CD4-positive, alpha-beta memory T cell (primary cell): ENCODE measurements at regions not wholly inside any gene's neighbourhood (a gene's known extent, or its start where the extent isn't known, plus 50 kb on each side); places are given as distances from the start of the nearest gene placed in this dataset.

Source experiments
- CTCF ChIA-PET: fragments of 350-600 bp; sonication (Branson Sonifier 250); formaldehyde crosslinking; loops from one replicate; lab custom pipeline; 2021; ENCODE audit warnings: inconsistent platforms; ENCODE audit not compliant: partially characterized antibody; lab: Charles Lee
- POLR2A ChIA-PET: fragments of 350-600 bp; sonication (Branson Sonifier 250); formaldehyde crosslinking; loops from one replicate; lab custom pipeline; 2021; ENCODE audit not compliant: partially characterized antibody; lab: Charles Lee
- DNase-seq, 5 donors: peaks; one replicate each; pipeline versions ENCODE4 v3.0.0 to v3.0.0-alpha.2; 2020 to 2022; ENCODE audit warnings: mixed read lengths in 1 of 5
- H3K27ac ChIP-seq: one replicate; pipeline ENCODE4 v1.7.0; 2013; ENCODE audit warnings: low read depth, low read length
- H3K27me3 ChIP-seq: 2 replicates; pipeline ENCODE4 v1.7.0; 2013; ENCODE audit warnings: mild to moderate bottlenecking, low read length, moderate library complexity; ENCODE audit not compliant: insufficient read depth
- H3K36me3 ChIP-seq: 2 replicates; pipeline ENCODE4 v1.7.0; 2013; ENCODE audit warnings: mild to moderate bottlenecking, low read length, moderate library complexity; ENCODE audit not compliant: insufficient read depth
- H3K4me1 ChIP-seq: 2 replicates; pipeline ENCODE4 v1.7.0; 2013; ENCODE audit warnings: mild to moderate bottlenecking, low read length, moderate library complexity; ENCODE audit not compliant: insufficient read depth
- H3K4me3 ChIP-seq, 2 donors: one replicate each; pipeline ENCODE4 v1.7.0; 2013; ENCODE audit warnings: low read length in 2 of 2, mild to moderate bottlenecking in 1 of 2
- H3K9me3 ChIP-seq, 2 donors: one replicate each; pipeline ENCODE4 v1.7.0; 2013; ENCODE audit warnings: low read length in 2 of 2, control low read depth in 1 of 2; ENCODE audit not compliant: control insufficient read depth in 1 of 2
- H3K27ac Mint-ChIP-seq, 7 donors: one replicate each; pipeline ENCODE4 v1.8.0; 2020 to 2021; ENCODE audit warnings: mixed read lengths in 7 of 7, mild to moderate bottlenecking in 6 of 7, inconsistent platforms in 3 of 7, moderate library complexity in 3 of 7
- H3K27me3 Mint-ChIP-seq, 2 donors: one replicate each; pipeline ENCODE4 v1.8.0; 2020 to 2021; ENCODE audit warnings: mixed read lengths in 2 of 2
- H3K36me3 Mint-ChIP-seq, 2 donors: one replicate each; pipeline ENCODE4 v1.8.0; 2020 to 2021; ENCODE audit warnings: mixed read lengths in 2 of 2, inconsistent platforms in 1 of 2, mild to moderate bottlenecking in 1 of 2
- H3K4me1 Mint-ChIP-seq, 4 donors: one replicate each; pipeline ENCODE4 v1.8.0; 2020 to 2021; ENCODE audit warnings: mixed read lengths in 4 of 4, mild to moderate bottlenecking in 1 of 4
- H3K4me3 Mint-ChIP-seq, 8 donors: one replicate each; pipeline ENCODE4 v1.8.0; 2020 to 2021; ENCODE audit warnings: mixed read lengths in 8 of 8, mild to moderate bottlenecking in 7 of 8, moderate library complexity in 6 of 8, inconsistent platforms in 3 of 8
- H3K9me3 Mint-ChIP-seq, 8 donors: one replicate each; pipeline ENCODE4 v1.8.0; 2020 to 2021; ENCODE audit warnings: mixed read lengths in 8 of 8, mild to moderate bottlenecking in 5 of 8, inconsistent platforms in 3 of 8, moderate library complexity in 1 of 8
- intact Hi-C: fragments of 100-400 bp; cut with micrococcal nuclease; formaldehyde crosslinking; loops from one replicate; pipeline ENCODE4 v1.15.1; 2023

GRCh38 chr1:177848577-177848976 is 121.3 kb downstream of the SEC16B start:
- Histone ChIP-seq H3K36me3 (no peaks in the 10 kb centered on the region), H3K9me3 (no peaks in the 10 kb centered on the region), H3K27me3 (no peaks in the 10 kb centered on the region), H3K4me3 (no peak overlapping the region), H3K4me1 (no peaks in the 10 kb centered on the region), H3K27ac (no peak overlapping the region)
- H3K4me3 Mint-ChIP-seq, result no peak overlapping the region
- ChIA-PET POLR2A (no interaction called here), CTCF (no interaction called here)
- no peaks in the 10 kb centered on the region for H3K27me3 Mint-ChIP-seq
- peaks cover 0 to 14% (median 0%) of the 10 kb centered on the region in 8 donors for H3K9me3 Mint-ChIP-seq
- H3K4me1 Mint-ChIP-seq, result no peaks in the 10 kb centered on the region
- no peak overlapping the region for H3K27ac Mint-ChIP-seq
- no peak for DNase-seq
- no peaks in the 10 kb centered on the region for H3K36me3 Mint-ChIP-seq
- intact Hi-C loops, result no loop called here

- H3K27me3 Mint-ChIP-seq, result no peaks in the 10 kb centered on the region
- no peak overlapping the region for H3K4me3 Mint-ChIP-seq
- Histone ChIP-seq H3K9me3 (no peaks in the 10 kb centered on the region), H3K36me3 (no peaks in the 10 kb centered on the region), H3K4me1 (no peaks in the 10 kb centered on the region), H3K27ac (no peak overlapping the region), H3K4me3 (no peak overlapping the region), H3K27me3 (no peaks in the 10 kb centered on the region)
- H3K36me3 Mint-ChIP-seq, result no peaks in the 10 kb centered on the region
- ChIA-PET CTCF (no interaction called here), POLR2A (no interaction called here)
- intact Hi-C loops, result no loop called here
- no peak for DNase-seq
- H3K27ac Mint-ChIP-seq, result no peak overlapping the region
- peaks cover 0 to 12% (median 3%) of the 10 kb centered on the region in 8 donors for H3K9me3 Mint-ChIP-seq
- no peaks in the 10 kb centered on the region for H3K4me1 Mint-ChIP-seq
Observed at GRCh38 chr1:177847843-177848242, 122.0 kb downstream of the SEC16B start.

GRCh38 chr1:177838907-177839485 is 130.9 kb downstream of the SEC16B start:
- H3K27ac ChIP-seq, result no peak overlapping the region
- no peaks in the 10 kb centered on the region for H3K27me3 ChIP-seq
- Mint-ChIP-seq H3K4me3 (no peak overlapping the region), H3K9me3 (peaks cover 0 to 19% (median 10%) of the 10 kb centered on the region in 8 donors), H3K27me3 (no peaks in the 10 kb centered on the region), H3K27ac (no peak overlapping the region), H3K4me1 (no peaks in the 10 kb centered on the region), H3K36me3 (no peaks in the 10 kb centered on the region)
- no peaks in the 10 kb centered on the region for H3K4me1 ChIP-seq
- H3K36me3 ChIP-seq, result no peaks in the 10 kb centered on the region
- no peak overlapping the region for H3K4me3 ChIP-seq
- ChIA-PET POLR2A (no interaction called here), CTCF (no interaction called here)
- DNase-seq, result no peak
- H3K9me3 ChIP-seq, result no peaks in the 10 kb centered on the region
- intact Hi-C loops, result no loop called here

- Mint-ChIP-seq H3K9me3 (peaks cover 0 to 8% (median 3%) of the 10 kb centered on the region in 8 donors), H3K4me3 (no peak overlapping the region), H3K4me1 (no peaks in the 10 kb centered on the region), H3K27ac (no peak overlapping the region), H3K36me3 (no peaks in the 10 kb centered on the region), H3K27me3 (no peaks in the 10 kb centered on the region)
- no peak for DNase-seq
- ChIA-PET POLR2A (no interaction called here), CTCF (no interaction called here)
- intact Hi-C loops, result no loop called here
- H3K9me3 ChIP-seq, result no peaks in the 10 kb centered on the region
- H3K36me3 ChIP-seq, result no peaks in the 10 kb centered on the region
- H3K4me3 ChIP-seq, result no peak overlapping the region
- no peak overlapping the region for H3K27ac ChIP-seq
- no peaks in the 10 kb centered on the region for H3K27me3 ChIP-seq
- no peaks in the 10 kb centered on the region for H3K4me1 ChIP-seq
Observed at GRCh38 chr1:177833631-177834030, 136.2 kb downstream of the SEC16B start.

GRCh38 chr1:177830531-177831135 is 139.2 kb downstream of the SEC16B start:
- no peak overlapping the region for H3K27ac ChIP-seq
- no peaks in the 10 kb centered on the region for H3K4me1 Mint-ChIP-seq
- no peaks in the 10 kb centered on the region for H3K27me3 Mint-ChIP-seq
- peaks cover 0 to 7% (median 3%) of the 10 kb centered on the region in 8 donors for H3K9me3 Mint-ChIP-seq
- intact Hi-C loops, result no loop called here
- no peak overlapping the region for H3K27ac Mint-ChIP-seq
- H3K4me3 ChIP-seq, result no peak overlapping the region
- no peaks in the 10 kb centered on the region for H3K36me3 ChIP-seq
- H3K9me3 ChIP-seq, result no peaks in the 10 kb centered on the region
- CTCF ChIA-PET, result no interaction called here
- no peak overlapping the region for H3K4me3 Mint-ChIP-seq
- no peaks in the 10 kb centered on the region for H3K4me1 ChIP-seq
- H3K27me3 ChIP-seq, result no peaks in the 10 kb centered on the region
- POLR2A ChIA-PET, result no interaction called here
- no peak for DNase-seq
- no peaks in the 10 kb centered on the region for H3K36me3 Mint-ChIP-seq

GRCh38 chr1:177825276-177825901 is 144.5 kb downstream of the SEC16B start:
- no peaks in the 10 kb centered on the region for H3K4me1 Mint-ChIP-seq
- H3K27me3 ChIP-seq, result no peaks in the 10 kb centered on the region
- no peak overlapping the region for H3K4me3 ChIP-seq
- DNase-seq, result no peak
- H3K36me3 Mint-ChIP-seq, result no peaks in the 10 kb centered on the region
- H3K27ac Mint-ChIP-seq, result peak overlapping the region in 1 of 7 donors; percentile 39
- H3K9me3 Mint-ChIP-seq, result peaks cover 0 to 6% (median 3%) of the 10 kb centered on the region in 8 donors
- H3K9me3 ChIP-seq, result no peaks in the 10 kb centered on the region
- H3K4me1 ChIP-seq, result no peaks in the 10 kb centered on the region
- ChIA-PET POLR2A (no interaction called here), CTCF (no interaction called here)
- H3K4me3 Mint-ChIP-seq, result no peak overlapping the region
- no peak overlapping the region for H3K27ac ChIP-seq
- H3K36me3 ChIP-seq, result no peaks in the 10 kb centered on the region
- H3K27me3 Mint-ChIP-seq, result peaks cover 0 to 1% of the 10 kb centered on the region in 2 donors
- intact Hi-C loops, result no loop called here

- Histone ChIP-seq H3K36me3 (no peaks in the 10 kb centered on the region), H3K4me1 (no peaks in the 10 kb centered on the region), H3K9me3 (no peaks in the 10 kb centered on the region), H3K27me3 (no peaks in the 10 kb centered on the region), H3K4me3 (no peak overlapping the region), H3K27ac (no peak overlapping the region)
- Mint-ChIP-seq H3K4me1 (no peaks in the 10 kb centered on the region), H3K4me3 (no peak overlapping the region), H3K27ac (no peak overlapping the region), H3K36me3 (no peaks in the 10 kb centered on the region), H3K9me3 (peaks cover 0 to 6% (median 2%) of the 10 kb centered on the region in 8 donors), H3K27me3 (peaks cover 0 to 2% of the 10 kb centered on the region in 2 donors)
- ChIA-PET CTCF (no interaction called here), POLR2A (no interaction called here)
- DNase-seq, result no peak
- intact Hi-C loops, result no loop called here
Observed at GRCh38 chr1:177824508-177824982, 145.3 kb downstream of the SEC16B start.
